Mesenchymal stem cell (in vitro differentiated cells and primary cell): ENCODE measurements at regions not wholly inside any gene's neighbourhood (a gene's known extent, or its start where the extent isn't known, plus 50 kb on each side); places are given as distances from the start of the nearest gene placed in this dataset.

Experiments
- DNase-seq: peaks from one replicate; pipeline ENCODE4 v3.0.0-alpha.2; 2013
- H2AFZ ChIP-seq: one replicate; pipeline ENCODE4 v1.6.1; 2013; ENCODE audit warnings: low read depth, mild to moderate bottlenecking, control low read depth, inconsistent platforms, low read length, moderate library complexity
- H2AK5ac ChIP-seq: 2 replicates; pipeline ENCODE4 v1.6.1; 2013; ENCODE audit warnings: low read length, moderate library complexity, mild to moderate bottlenecking, inconsistent platforms; ENCODE audit not compliant: severe bottlenecking
- H2BK120ac ChIP-seq: one replicate; pipeline ENCODE4 v1.6.1; 2013; ENCODE audit warnings: low read depth, mild to moderate bottlenecking, inconsistent platforms, low read length, moderate library complexity
- H2BK12ac ChIP-seq, 2 experiments: one replicate each; pipeline ENCODE4 v1.6.1; 2013; ENCODE audit warnings: inconsistent platforms in 2 of 2, low read length in 2 of 2, mild to moderate bottlenecking in 2 of 2, moderate library complexity in 2 of 2, control low read depth in 1 of 2
- H2BK15ac ChIP-seq: one replicate; pipeline ENCODE4 v1.6.1; 2013; ENCODE audit warnings: mild to moderate bottlenecking, low read depth, inconsistent platforms; ENCODE audit not compliant: poor library complexity, severe bottlenecking
- H2BK5ac ChIP-seq: 2 replicates; pipeline ENCODE4 v1.6.1; 2013; ENCODE audit warnings: low read depth, mild to moderate bottlenecking, low read length, control low read depth, inconsistent platforms; ENCODE audit not compliant: poor library complexity, severe bottlenecking
- H3K14ac ChIP-seq, 2 experiments: one replicate each; pipeline ENCODE4 v1.6.1; 2013; ENCODE audit warnings: inconsistent platforms in 2 of 2, low read length in 2 of 2, control low read depth in 1 of 2, mild to moderate bottlenecking in 1 of 2, moderate library complexity in 1 of 2
- H3K18ac ChIP-seq, 2 experiments: one replicate each; pipeline ENCODE4 v1.6.1; 2013; ENCODE audit warnings: inconsistent platforms in 2 of 2, low read length in 2 of 2, control low read depth in 1 of 2, low read depth in 1 of 2, mild to moderate bottlenecking in 1 of 2
- H3K23ac ChIP-seq, 2 experiments: one replicate each; pipeline ENCODE4 v1.6.1; 2013; ENCODE audit warnings: inconsistent platforms in 2 of 2, low read length in 2 of 2, mild to moderate bottlenecking in 2 of 2, moderate library complexity in 2 of 2, control low read depth in 1 of 2
- H3K27ac ChIP-seq: 2 replicates; pipeline ENCODE4 v1.5.1; 2013; ENCODE audit warnings: mild to moderate bottlenecking, moderate library complexity, low read length, control low read depth, inconsistent platforms; ENCODE audit not compliant: poor library complexity, severe bottlenecking
- H3K27me3 ChIP-seq, 2 experiments: 2 replicates each; pipeline versions ENCODE4 v1.6.1 to v1.7.0; 2013; ENCODE audit warnings: low read length in 2 of 2, mild to moderate bottlenecking in 2 of 2, moderate library complexity in 2 of 2, control low read depth in 1 of 2, inconsistent platforms in 1 of 2; ENCODE audit not compliant: control insufficient read depth in 1 of 2, insufficient read depth in 1 of 2
- H3K36me3 ChIP-seq, 2 experiments: 2 replicates each; pipeline versions ENCODE4 v1.6.1 to v1.7.0; 2013; ENCODE audit warnings: low read length in 2 of 2, control low read depth in 1 of 2, inconsistent platforms in 1 of 2, low read depth in 1 of 2, mild to moderate bottlenecking in 1 of 2; ENCODE audit not compliant: insufficient read depth in 2 of 2, control insufficient read depth in 1 of 2
- H3K4ac ChIP-seq, 2 experiments: one replicate each; pipeline ENCODE4 v1.6.1; 2013; ENCODE audit warnings: inconsistent platforms in 2 of 2, low read length in 2 of 2, mild to moderate bottlenecking in 2 of 2, moderate library complexity in 2 of 2, control low read depth in 1 of 2, low read depth in 1 of 2
- H3K4me1 ChIP-seq: 2 replicates; pipeline ENCODE4 v1.6.1; 2013; ENCODE audit warnings: low read depth, low read length, control low read depth; ENCODE audit not compliant: control insufficient read depth, insufficient read depth
- H3K4me2 ChIP-seq: 2 replicates; pipeline ENCODE4 v1.6.1; 2013; ENCODE audit warnings: low read length, mild to moderate bottlenecking, inconsistent platforms; ENCODE audit not compliant: poor library complexity, severe bottlenecking
- H3K4me3 ChIP-seq, 2 experiments: 2 replicates each; pipeline versions ENCODE4 v1.5.1 to v1.7.0; 2013; ENCODE audit warnings: low read length in 2 of 2, mild to moderate bottlenecking in 2 of 2, control low read depth in 1 of 2, low read depth in 1 of 2; ENCODE audit not compliant: insufficient read depth in 1 of 2
- H3K79me1 ChIP-seq: replicated peaks from 2 replicates; pipeline ENCODE4 v1.6.1; 2013; ENCODE audit warnings: mild to moderate bottlenecking, control low read depth, low read length, inconsistent platforms; ENCODE audit not compliant: poor library complexity, severe bottlenecking
- H3K9ac ChIP-seq: 2 replicates; pipeline ENCODE4 v1.7.0; 2013; ENCODE audit warnings: mild to moderate bottlenecking, low read length, moderate library complexity
- H3K9me3 ChIP-seq: 2 replicates; pipeline ENCODE4 v1.7.0; 2013; ENCODE audit warnings: mild to moderate bottlenecking, low read length; ENCODE audit not compliant: control insufficient read depth
- H4K8ac ChIP-seq: one replicate; pipeline ENCODE4 v1.6.1; 2013; ENCODE audit warnings: inconsistent platforms, mild to moderate bottlenecking, low read length, moderate library complexity
- H4K91ac ChIP-seq: one replicate; pipeline ENCODE4 v1.6.1; 2013; ENCODE audit warnings: mild to moderate bottlenecking, low read length, inconsistent platforms
- WGBS: methylation state at CpG from one replicate; pipeline ENCODE4 v1.1.7; 2013; ENCODE audit warnings: mixed read lengths; 5-methylcytosine and 5-hydroxymethylcytosine counted together

- H3K36me3 ChIP-seq, result peaks cover 0 to 2% of the 10 kb centered on the region in 2 experiments
- H2BK15ac ChIP-seq, result no peak overlapping the region
- H2AFZ ChIP-seq, result no peak overlapping the region
- H3K4me2 ChIP-seq, result no peak overlapping the region
- peaks cover 5% of the 10 kb centered on the region for H3K4me1 ChIP-seq
- H3K14ac ChIP-seq, result no peak overlapping the region
- H4K8ac ChIP-seq, result no peak overlapping the region
- no peak overlapping the region for H3K4ac ChIP-seq
- no peak overlapping the region for H2BK12ac ChIP-seq
- no peak overlapping the region for H4K91ac ChIP-seq
- no peak overlapping the region for H3K9ac ChIP-seq
- DNase-seq, result no peak
- no peak overlapping the region for H3K27ac ChIP-seq
- no peaks in the 10 kb centered on the region for H3K79me1 ChIP-seq
- no peak overlapping the region for H2BK120ac ChIP-seq
- peaks cover 0 to 7% of the 10 kb centered on the region in 2 experiments for H3K27me3 ChIP-seq
- no peak overlapping the region for H3K18ac ChIP-seq
- no peak overlapping the region for H2BK5ac ChIP-seq
- no peaks in the 10 kb centered on the region for H3K9me3 ChIP-seq
- H3K23ac ChIP-seq, result no peak overlapping the region
- no peak overlapping the region for H3K4me3 ChIP-seq
- H2AK5ac ChIP-seq, result no peak overlapping the region
These were observed 117.2 kb upstream of the MTNR1B start for GRCh38 chr11:92852229-92852628.

- WGBS, result 88% methylated on average over 7 of the region's 7 CpGs
- peak overlapping the region in 1 of 2 experiments; percentile 96 for H3K14ac ChIP-seq
- no peak overlapping the region for H3K4me2 ChIP-seq
- no peak overlapping the region for H4K8ac ChIP-seq
- H2BK120ac ChIP-seq, result no peak overlapping the region
- peak overlapping the region; percentile 7 for H4K91ac ChIP-seq
- peaks cover 0 to 2% of the 10 kb centered on the region in 2 experiments for H3K36me3 ChIP-seq
- no peak overlapping the region for H2AFZ ChIP-seq
- H3K4ac ChIP-seq, result no peak overlapping the region
- H2BK5ac ChIP-seq, result no peak overlapping the region
- no peak overlapping the region for H3K9ac ChIP-seq
- H2AK5ac ChIP-seq, result no peak overlapping the region
- peak overlapping the region in 1 of 2 experiments; percentile 48 for H3K23ac ChIP-seq
- peak overlapping the region in 1 of 2 experiments; percentile 91 for H2BK12ac ChIP-seq
- H3K9me3 ChIP-seq, result no peaks in the 10 kb centered on the region
- no peak overlapping the region for H2BK15ac ChIP-seq
- H3K79me1 ChIP-seq, result no peaks in the 10 kb centered on the region
- peak overlapping the region; percentile 44 to 82 for H3K18ac ChIP-seq
- peak overlapping the region in 1 of 2 experiments; percentile 35 for H3K4me3 ChIP-seq
- peaks cover 5% of the 10 kb centered on the region for H3K4me1 ChIP-seq
- H3K27me3 ChIP-seq, result peaks cover 0 to 7% of the 10 kb centered on the region in 2 experiments
- no peak overlapping the region for H3K27ac ChIP-seq
- no peak for DNase-seq
These were observed 116.5 kb upstream of the MTNR1B start for GRCh38 chr11:92852946-92853345.

- DNase-seq, result no peak
- peak overlapping the region; percentile 7 for H4K91ac ChIP-seq
- WGBS, result 70% methylated on average over 4 of the region's 5 CpGs
- H3K4me2 ChIP-seq, result no peak overlapping the region
- H2BK120ac ChIP-seq, result no peak overlapping the region
- H3K4ac ChIP-seq, result no peak overlapping the region
- no peak overlapping the region for H3K18ac ChIP-seq
- peaks cover 0 to 2% of the 10 kb centered on the region in 2 experiments for H3K36me3 ChIP-seq
- no peak overlapping the region for H3K23ac ChIP-seq
- H3K9ac ChIP-seq, result no peak overlapping the region
- H2BK15ac ChIP-seq, result no peak overlapping the region
- no peak overlapping the region for H3K14ac ChIP-seq
- H3K27ac ChIP-seq, result no peak overlapping the region
- H3K9me3 ChIP-seq, result no peaks in the 10 kb centered on the region
- no peak overlapping the region for H2BK12ac ChIP-seq
- peaks cover 0 to 7% of the 10 kb centered on the region in 2 experiments for H3K27me3 ChIP-seq
- H2AFZ ChIP-seq, result no peak overlapping the region
- no peak overlapping the region for H4K8ac ChIP-seq
- no peak overlapping the region for H2AK5ac ChIP-seq
- H2BK5ac ChIP-seq, result no peak overlapping the region
- H3K79me1 ChIP-seq, result no peaks in the 10 kb centered on the region
- no peak overlapping the region for H3K4me3 ChIP-seq
- H3K4me1 ChIP-seq, result peaks cover 5% of the 10 kb centered on the region
These were observed 115.3 kb upstream of the MTNR1B start for GRCh38 chr11:92854162-92854561.

- no peaks in the 10 kb centered on the region for H3K9me3 ChIP-seq
- peaks cover 5% of the 10 kb centered on the region for H3K4me1 ChIP-seq
- no peak overlapping the region for H4K91ac ChIP-seq
- H2BK120ac ChIP-seq, result no peak overlapping the region
- no peak overlapping the region for H3K4ac ChIP-seq
- peaks cover 0 to 7% of the 10 kb centered on the region in 2 experiments for H3K27me3 ChIP-seq
- no peak overlapping the region for H3K18ac ChIP-seq
- no peak overlapping the region for H2AFZ ChIP-seq
- H3K23ac ChIP-seq, result no peak overlapping the region
- 26% methylated on average over 3 of the region's 3 CpGs for WGBS
- peaks cover 0 to 2% of the 10 kb centered on the region in 2 experiments for H3K36me3 ChIP-seq
- no peak overlapping the region for H3K4me3 ChIP-seq
- no peak for DNase-seq
- no peak overlapping the region for H2BK12ac ChIP-seq
- H4K8ac ChIP-seq, result no peak overlapping the region
- H3K14ac ChIP-seq, result no peak overlapping the region
- H3K9ac ChIP-seq, result no peak overlapping the region
- H3K79me1 ChIP-seq, result no peaks in the 10 kb centered on the region
- no peak overlapping the region for H2BK5ac ChIP-seq
- no peak overlapping the region for H3K27ac ChIP-seq
- H3K4me2 ChIP-seq, result no peak overlapping the region
- no peak overlapping the region for H2BK15ac ChIP-seq
- no peak overlapping the region for H2AK5ac ChIP-seq
These were observed 114.5 kb upstream of the MTNR1B start for GRCh38 chr11:92854952-92855351.
